ENCODE measurements at regions not wholly inside any gene's neighbourhood (a gene's known extent, or its start where the extent isn't known, plus 50 kb on each side); places are given as distances from the start of the nearest gene placed in this dataset.

- TF ChIP-seq CTCF (IDR thresholded peaks at IDR 0.05) = no peak
- no peak for TF ChIP-seq NR2C2 (CRISPR knock-in tag; IDR thresholded peaks at IDR 0.05)
- no peak for TF ChIP-seq ZNF121 (CRISPR knock-in tag; IDR thresholded peaks at IDR 0.05)
- TF ChIP-seq SMAD3 (CRISPR knock-in tag; IDR thresholded peaks at IDR 0.05; ENCODE audit: borderline replicate concordance) = no peak
- TF ChIP-seq ZNF512 (CRISPR knock-in tag; IDR thresholded peaks at IDR 0.05; ENCODE audit: borderline replicate concordance) = no peak
- TF ChIP-seq ZMAT4 (CRISPR knock-in tag; IDR thresholded peaks at IDR 0.05) = no peak
- no peak for TF ChIP-seq TP53 (CRISPR knock-in tag; IDR thresholded peaks at IDR 0.05)
- no peak for TF ChIP-seq HMGXB4 (CRISPR knock-in tag; IDR thresholded peaks at IDR 0.05)
These were observed 125.5 kb upstream of the ADAMTS9 start for GRCh38 chr3:64813326-64813725.

Data from WTC11 (cell line).